H1 (cell line): ENCODE measurements at regions not wholly inside any gene's neighbourhood (a gene's known extent, or its start where the extent isn't known, plus 50 kb on each side); places are given as distances from the start of the nearest gene placed in this dataset.

ENCODE experiments used
- CTCF ChIA-PET: fragments of 300-600 bp; sonication (Branson Sonifier 250); formaldehyde crosslinking; loops from one replicate; lab custom pipeline; 2021; ENCODE audit not compliant: partially characterized antibody; lab: Charles Lee
- POLR2A ChIA-PET: fragments of 300-600 bp; sonication (Branson Sonifier 250); formaldehyde crosslinking; loops from one replicate; lab custom pipeline; 2021; ENCODE audit warnings: inconsistent platforms; ENCODE audit not compliant: partially characterized antibody; lab: Charles Lee
- DNase-seq, 2 experiments: peaks; one replicate each; pipeline versions ENCODE4 v3.0.0 to v3.0.0-alpha.2; 2010 to 2022; ENCODE audit warnings: low spot score in 2 of 2, low read depth in 1 of 2, mixed read lengths in 1 of 2
- FAIRE-seq: peaks from 2 replicates; lab custom pipeline; 2011; peaks lifted over from hg19 to GRCh38; lab: Jason Lieb, UNC
- H2AFZ ChIP-seq: 2 replicates; pipeline ENCODE4 v1.8.1; 2012; ENCODE audit warnings: low read length, inconsistent platforms
- H2AK5ac ChIP-seq: 2 replicates; pipeline ENCODE4 v1.6.1; 2013; ENCODE audit warnings: low read depth, low read length
- H2BK120ac ChIP-seq: replicated peaks from 2 replicates; pipeline ENCODE3; 2013; ENCODE audit warnings: low read depth, low read length, inconsistent platforms
- H2BK12ac ChIP-seq: 2 replicates; pipeline ENCODE4 v1.6.1; 2013; ENCODE audit warnings: low read depth, low read length
- H2BK15ac ChIP-seq: 2 replicates; pipeline ENCODE4 v1.6.1; 2013; ENCODE audit warnings: low read length
- H2BK20ac ChIP-seq: 2 replicates; pipeline ENCODE4 v1.6.1; 2013; ENCODE audit warnings: low read length
- H2BK5ac ChIP-seq: 2 replicates; pipeline ENCODE4 v1.6.1; 2013; ENCODE audit warnings: low read depth, low read length
- H3K14ac ChIP-seq: 2 replicates; pipeline ENCODE4 v1.6.1; 2013; ENCODE audit warnings: inconsistent platforms; ENCODE audit not compliant: insufficient read length
- H3K18ac ChIP-seq: 2 replicates; pipeline ENCODE4 v1.6.1; 2013; ENCODE audit warnings: low read length; ENCODE audit errors: extremely low read depth
- H3K23ac ChIP-seq: 2 replicates; pipeline ENCODE4 v1.6.1; 2013; ENCODE audit warnings: inconsistent platforms; ENCODE audit not compliant: insufficient read length
- H3K23me2 ChIP-seq: 2 replicates; pipeline ENCODE4 v1.6.1; 2013; ENCODE audit warnings: low read depth, low read length
- H3K27ac ChIP-seq: 2 replicates; pipeline ENCODE4 v1.6.1; 2011; ENCODE audit warnings: low read depth, low read length, inconsistent platforms
- H3K27me3 ChIP-seq, 4 experiments: replicated peaks in 1 of 4; 1 replicate in 1 of 4; 2 replicates in 3 of 4; pipeline versions ENCODE4 v1.6.1 to v1.8.1; 2011 to 2013; ENCODE audit warnings: low read length in 3 of 4, mild to moderate bottlenecking in 3 of 4, inconsistent platforms in 2 of 4, mixed read lengths in 2 of 4, moderate library complexity in 1 of 4; ENCODE audit not compliant: control insufficient read depth in 3 of 4, insufficient read depth in 3 of 4; ENCODE audit errors: extremely low read depth in 1 of 4
- H3K36me3 ChIP-seq, 4 experiments: 2 replicates each; pipeline versions ENCODE4 v1.6.1 to v1.8.1; 2011 to 2013; ENCODE audit warnings: mild to moderate bottlenecking in 4 of 4, low read length in 3 of 4, moderate library complexity in 2 of 4, control low read depth in 1 of 4, inconsistent platforms in 1 of 4; ENCODE audit not compliant: insufficient read depth in 4 of 4, control insufficient read depth in 2 of 4
- H3K4ac ChIP-seq: replicated peaks from 2 replicates; pipeline ENCODE3; 2013; ENCODE audit warnings: low read length, low read depth, mixed read lengths, inconsistent platforms; ENCODE audit not compliant: insufficient read length
- H3K4me1 ChIP-seq, 4 experiments: replicated peaks in 1 of 4; 1 replicate in 1 of 4; 2 replicates in 3 of 4; pipeline versions ENCODE4 v1.6.1 to v1.8.1; 2011 to 2013; ENCODE audit warnings: low read length in 3 of 4, inconsistent platforms in 2 of 4, mixed read lengths in 1 of 4; ENCODE audit not compliant: insufficient read depth in 4 of 4, control insufficient read depth in 3 of 4
- H3K4me2 ChIP-seq, 2 experiments: 2 replicates each; pipeline versions ENCODE4 v1.6.1 to v1.8.1; 2011 to 2013; ENCODE audit warnings: low read depth in 2 of 2, low read length in 2 of 2, control low read depth in 1 of 2, inconsistent platforms in 1 of 2, mild to moderate bottlenecking in 1 of 2; ENCODE audit not compliant: insufficient read depth in 1 of 2
- H3K4me3 ChIP-seq, 4 experiments: fragments of 200-600, 300-600 bp in 1 of 4; sonication (generic), shearing (Covaris generic), sonication (Bioruptor Twin) in 1 of 4; 2 replicates each; pipeline versions ENCODE4 v1.5.1 to v1.8.1; 2011 to 2016; ENCODE audit warnings: low read length in 4 of 4, low read depth in 3 of 4, control low read depth in 2 of 4, inconsistent platforms in 2 of 4, mild to moderate bottlenecking in 2 of 4, mixed read lengths in 1 of 4, moderate library complexity in 1 of 4; ENCODE audit not compliant: insufficient read depth in 2 of 4; ENCODE audit errors: extremely low read depth in 1 of 4
- H3K56ac ChIP-seq: replicated peaks from 2 replicates; pipeline ENCODE3; 2013; ENCODE audit warnings: low read depth, mild to moderate bottlenecking, mixed read lengths, low read length, inconsistent platforms; ENCODE audit not compliant: insufficient read length
- H3K79me1 ChIP-seq: 2 replicates; pipeline ENCODE4 v1.6.1; 2013; ENCODE audit warnings: low read depth, low read length, control low read depth
- H3K79me2 ChIP-seq, 2 experiments: 2 replicates each; pipeline versions ENCODE4 v1.6.1 to v1.8.1; 2012 to 2013; ENCODE audit warnings: low read length in 2 of 2, mild to moderate bottlenecking in 2 of 2, inconsistent platforms in 1 of 2; ENCODE audit not compliant: insufficient read depth in 2 of 2, control insufficient read depth in 1 of 2
- H3K9ac ChIP-seq, 4 experiments: replicated peaks in 1 of 4; 1 replicate in 1 of 4; 2 replicates in 3 of 4; pipeline versions ENCODE4 v1.6.1 to v1.8.1; 2011 to 2013; ENCODE audit warnings: low read depth in 3 of 4, low read length in 3 of 4, control low read depth in 2 of 4, mild to moderate bottlenecking in 2 of 4, moderate library complexity in 2 of 4, inconsistent platforms in 1 of 4; ENCODE audit errors: extremely low read depth in 1 of 4
- H3K9me3 ChIP-seq, 2 experiments: 2 replicates each; pipeline versions ENCODE4 v1.6.1 to v1.8.1; 2012 to 2013; ENCODE audit warnings: mild to moderate bottlenecking in 2 of 2, moderate library complexity in 2 of 2, control low read depth in 1 of 2, inconsistent platforms in 1 of 2, low read depth in 1 of 2, low read length in 1 of 2, mixed read lengths in 1 of 2; ENCODE audit not compliant: insufficient read depth in 2 of 2
- H4K20me1 ChIP-seq, 2 experiments: replicated peaks in 1 of 2; 2 replicates each; pipeline versions ENCODE3 to v1.8.1; 2011 to 2013; ENCODE audit warnings: inconsistent platforms in 2 of 2, low read length in 2 of 2, mild to moderate bottlenecking in 1 of 2; ENCODE audit not compliant: insufficient read depth in 2 of 2, control insufficient read depth in 1 of 2
- H4K5ac ChIP-seq: 2 replicates; pipeline ENCODE4 v1.6.1; 2013; ENCODE audit warnings: low read length, low read depth, mixed read lengths, inconsistent platforms; ENCODE audit not compliant: insufficient read length
- H4K8ac ChIP-seq: 2 replicates; pipeline ENCODE4 v1.8.0; 2013; ENCODE audit warnings: mild to moderate bottlenecking, moderate library complexity, low read length, inconsistent platforms; ENCODE audit not compliant: insufficient read depth; ENCODE audit errors: extremely low read depth
- H4K91ac ChIP-seq: replicated peaks from 2 replicates; pipeline ENCODE3; 2013; ENCODE audit warnings: low read length, mixed read lengths, inconsistent platforms; ENCODE audit not compliant: insufficient read length
- CEBPB ChIP-seq: IDR thresholded peaks from 2 replicates; pipeline ENCODE4 v1.6.1; 2012; ENCODE audit warnings: low read depth, low read length
- CHD1 ChIP-seq: IDR thresholded peaks from 2 replicates; pipeline ENCODE4 v1.6.1; 2012; ENCODE audit warnings: low read depth, low read length, improper control_type of control experiment
- NRF1 ChIP-seq: IDR thresholded peaks from 2 replicates; pipeline ENCODE4 v1.6.1; 2011; ENCODE audit warnings: mild to moderate bottlenecking, low read depth, low read length, improper control_type of control experiment
- RAD21 ChIP-seq, 2 experiments: IDR thresholded peaks in 1 of 2; conservative IDR thresholded peaks in 1 of 2; 2 replicates each; pipeline ENCODE4 v1.6.1; 2011; ENCODE audit warnings: low read depth in 2 of 2, low read length in 2 of 2, improper control_type of control experiment in 1 of 2, inconsistent platforms in 1 of 2, mild to moderate bottlenecking in 1 of 2, moderate library complexity in 1 of 2
- WGBS, 2 experiments: shearing (Covaris generic) in 1 of 2; methylation state at CpG; one replicate each; pipeline versions ENCODE4 v1.1.6 to v1.1.7; 2013 to 2015; ENCODE audit warnings: low lambda C conversion rate in 2 of 2, mixed read lengths in 2 of 2, inconsistent platforms in 1 of 2, low coverage in 1 of 2, missing lambda C conversion rate in 1 of 2; ENCODE audit not compliant: insufficient replicate concordance in 2 of 2, insufficient coverage in 1 of 2, insufficient read length in 1 of 2; ENCODE audit errors: extremely low coverage in 1 of 2, missing lambda C conversion rate in 1 of 2; 5-methylcytosine and 5-hydroxymethylcytosine counted together
- TF ChIP-seq, protein P1 (sequence below): IDR thresholded peaks from 2 replicates; pipeline ENCODE4 v1.6.1; 2012; ENCODE audit warnings: low read length, inconsistent platforms
- TF ChIP-seq, protein P2 (sequence below): IDR thresholded peaks from 2 replicates; pipeline ENCODE4 v1.6.1; 2012; ENCODE audit warnings: inconsistent platforms

DNA sequence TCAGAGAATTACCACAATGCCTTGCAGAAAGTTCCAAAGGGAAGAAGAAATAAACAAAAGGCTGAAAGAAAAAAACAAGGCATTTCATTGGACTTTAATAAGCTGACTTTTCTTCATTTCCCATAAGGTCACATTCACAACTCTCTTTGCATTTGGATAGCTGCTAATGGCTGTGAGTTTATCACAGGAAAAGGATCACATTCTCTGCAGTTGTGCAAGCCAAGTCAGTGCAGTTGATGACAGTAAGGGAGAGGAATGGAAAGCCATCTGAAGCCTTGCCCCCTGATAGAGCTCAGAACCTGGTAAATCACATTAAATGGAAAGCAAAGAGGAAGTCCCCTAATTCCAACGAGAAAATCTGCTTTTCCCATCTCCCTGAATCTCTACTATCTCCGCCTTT lies 950.6 kb downstream of the CNTNAP5 start:
- no peaks in the 10 kb centered on the region for H3K79me2 ChIP-seq

More for the DNA sequence above, 950.6 kb downstream of the CNTNAP5 start:
- H3K18ac ChIP-seq = no peak overlapping the region
- H3K9ac ChIP-seq = no peak overlapping the region
- no peaks in the 10 kb centered on the region for H4K20me1 ChIP-seq
- FAIRE-seq (no peak), DNase-seq (no peak)
- H2BK120ac ChIP-seq = no peak overlapping the region
- TF ChIP-seq, protein P1, sequence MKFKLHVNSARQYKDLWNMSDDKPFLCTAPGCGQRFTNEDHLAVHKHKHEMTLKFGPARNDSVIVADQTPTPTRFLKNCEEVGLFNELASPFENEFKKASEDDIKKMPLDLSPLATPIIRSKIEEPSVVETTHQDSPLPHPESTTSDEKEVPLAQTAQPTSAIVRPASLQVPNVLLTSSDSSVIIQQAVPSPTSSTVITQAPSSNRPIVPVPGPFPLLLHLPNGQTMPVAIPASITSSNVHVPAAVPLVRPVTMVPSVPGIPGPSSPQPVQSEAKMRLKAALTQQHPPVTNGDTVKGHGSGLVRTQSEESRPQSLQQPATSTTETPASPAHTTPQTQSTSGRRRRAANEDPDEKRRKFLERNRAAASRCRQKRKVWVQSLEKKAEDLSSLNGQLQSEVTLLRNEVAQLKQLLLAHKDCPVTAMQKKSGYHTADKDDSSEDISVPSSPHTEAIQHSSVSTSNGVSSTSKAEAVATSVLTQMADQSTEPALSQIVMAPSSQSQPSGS = no peak
- no peak for TF ChIP-seq CHD1
- TF ChIP-seq, protein P2, sequence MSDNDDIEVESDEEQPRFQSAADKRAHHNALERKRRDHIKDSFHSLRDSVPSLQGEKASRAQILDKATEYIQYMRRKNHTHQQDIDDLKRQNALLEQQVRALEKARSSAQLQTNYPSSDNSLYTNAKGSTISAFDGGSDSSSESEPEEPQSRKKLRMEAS = no peak
- TF ChIP-seq CEBPB = no peak
- no peak for TF ChIP-seq RAD21 (IDR thresholded peaks at IDR 0.05 in 1 of 2, conservative IDR thresholded peaks at IDR 0.05 in 1 of 2; ENCODE audit: low read depth in 2 of 2, low read length in 2 of 2)
- TF ChIP-seq NRF1 = no peak
- H3K36me3 ChIP-seq = no peaks in the 10 kb centered on the region
- CTCF ChIA-PET = interaction anchor here (0.5 to 0.7 kb wide), 3 partner anchors 435 to 1128 kb away, joined by 3 to 4 read pairs (median 3); no protein-coding TSS in a partner anchor
- H2AK5ac ChIP-seq = no peak overlapping the region
- H2BK20ac ChIP-seq = no peak overlapping the region
- H3K79me1 ChIP-seq = no peaks in the 10 kb centered on the region
- no peak overlapping the region for H4K8ac ChIP-seq
- no peak overlapping the region for H2BK5ac ChIP-seq
- no peak overlapping the region for H4K91ac ChIP-seq
- no peaks in the 10 kb centered on the region for H3K23me2 ChIP-seq
- no peak overlapping the region for H2BK15ac ChIP-seq
- no peaks in the 10 kb centered on the region for H3K27me3 ChIP-seq
- H3K4me2 ChIP-seq = no peak overlapping the region
- WGBS, 2 experiments = 95% methylated on average over 2 of the region's 2 CpGs; no CpG with 5 or more reads in 1 of the 2 experiments
- no peak overlapping the region for H3K4me3 ChIP-seq
- no peak overlapping the region for H3K27ac ChIP-seq
- H2BK12ac ChIP-seq = no peak overlapping the region
- POLR2A ChIA-PET = no interaction called here
- no peak overlapping the region for H3K4ac ChIP-seq
- H4K5ac ChIP-seq = no peak overlapping the region
- no peaks in the 10 kb centered on the region for H3K9me3 ChIP-seq
- no peak overlapping the region for H3K23ac ChIP-seq
- no peak overlapping the region for H3K14ac ChIP-seq
- H2AFZ ChIP-seq = 0 out of 2 replicates have a peak overlapping the region, but pooled peaks have one; percentile 38
- H3K4me1 ChIP-seq = peaks cover 0 to 7% (median 0%) of the 10 kb centered on the region in 4 experiments; a peak in 1 of 7 replicates
- H3K56ac ChIP-seq = no peak overlapping the region
